ENCODE measurements at regions not wholly inside any gene's neighbourhood (a gene's known extent, or its start where the extent isn't known, plus 50 kb on each side); places are given as distances from the start of the nearest gene placed in this dataset.
A peak's percentile ranks its signal among the peaks of the same experiment; 100 is the strongest.

DNA sequence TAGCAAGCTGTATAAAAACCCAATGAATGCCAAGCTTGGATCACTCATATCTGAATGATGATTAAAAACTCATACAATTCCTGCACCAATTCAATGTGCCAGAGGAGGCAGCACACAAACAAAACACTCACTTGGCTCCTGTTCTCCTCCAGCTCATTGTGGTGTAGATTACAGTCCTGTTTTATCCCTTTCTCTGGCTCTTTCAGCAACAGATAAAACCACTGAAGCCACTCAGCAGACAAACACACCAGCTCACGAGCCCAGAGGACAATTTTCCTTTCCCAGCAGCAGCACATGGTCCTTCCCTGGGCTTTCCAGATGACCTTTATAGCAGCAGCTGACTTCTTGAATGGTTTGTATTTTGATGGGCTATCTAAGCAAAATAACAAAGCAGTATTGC lies 107.3 kb upstream of the STARD3NL start:
- DNase-seq (ENCODE audit: low spot score), result peak; percentile 42

- DNase-seq (ENCODE audit: low spot score), result no peak
These were observed 91.2 kb upstream of the STARD3NL start for GRCh38 chr7:38086857-38087256.

- DNase-seq (ENCODE audit: low spot score), result no peak
These were observed 75.5 kb upstream of the STARD3NL start for GRCh38 chr7:38102507-38102906.

GRCh38 chr7:38105874-38106483 lies 72.1 kb upstream of the STARD3NL start:
- peak; percentile 59 for DNase-seq (ENCODE audit: low spot score)

GRCh38 chr7:38107486-38107893 lies 70.6 kb upstream of the STARD3NL start:
- DNase-seq (ENCODE audit: low spot score), result peak; percentile 65

GRCh38 chr7:38112075-38112474 lies 66.0 kb upstream of the STARD3NL start:
- DNase-seq (ENCODE audit: low spot score), result no peak

DNA sequence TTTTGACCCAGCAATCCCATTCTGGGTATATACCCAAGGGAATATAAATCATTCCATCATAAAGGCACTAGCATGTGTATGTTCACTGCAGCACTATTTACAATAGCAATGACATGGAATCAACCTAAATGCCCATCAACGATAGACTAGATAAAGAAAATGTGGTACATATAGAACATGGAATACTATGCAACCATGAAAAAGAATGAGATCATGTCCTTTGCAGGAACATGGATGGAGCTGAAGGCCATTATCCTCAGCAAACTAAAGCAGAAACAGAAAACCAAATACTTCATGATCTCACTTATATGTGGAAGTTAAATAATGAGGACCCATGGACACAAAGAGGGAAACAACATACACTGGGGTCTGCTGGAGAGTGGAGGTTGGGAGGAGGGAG lies 58.0 kb upstream of the STARD3NL start:
- DNase-seq (ENCODE audit: low spot score), result no peak

GRCh38 chr7:38122501-38122900 lies 55.5 kb upstream of the STARD3NL start:
- no peak for DNase-seq (ENCODE audit: low spot score)

- no peak for DNase-seq (ENCODE audit: low spot score)
These were observed 54.6 kb upstream of the STARD3NL start for GRCh38 chr7:38123494-38123893.

GRCh38 chr7:38127216-38128207 lies 50.5 kb upstream of the STARD3NL start:
- DNase-seq (ENCODE audit: low spot score), result no peak

All from COLO829 (cell line).